Thyroid gland (tissue), 4 donors: ENCODE measurements at regions not wholly inside any gene's neighbourhood (a gene's known extent, or its start where the extent isn't known, plus 50 kb on each side); places are given as distances from the start of the nearest gene placed in this dataset.

ENCODE experiments used
- DNase-seq, 2 donors: peaks; one replicate each; pipeline ENCODE4 v3.0.0-alpha.2; 2019
- H3K27ac ChIP-seq, 3 donors: fragments of 200-600 bp; sonication (generic); 1 replicate in 2 of 3; 2 replicates in 1 of 3; pipeline ENCODE4 v1.5.1; 2016 to 2019; ENCODE audit warnings: mild to moderate bottlenecking in 1 of 3, moderate library complexity in 1 of 3
- H3K27me3 ChIP-seq: fragments of 200-600 bp; sonication (generic); one replicate; pipeline ENCODE4 v1.5.1; 2019
- H3K36me3 ChIP-seq, 2 donors: fragments of 200-600 bp; sonication (generic); one replicate each; pipeline ENCODE4 v1.5.1; 2016 to 2019
- H3K4me1 ChIP-seq, 2 donors: fragments of 200-600 bp; sonication (generic); one replicate each; pipeline ENCODE4 v1.5.1; 2017 to 2019
- H3K4me3 ChIP-seq, 3 donors: fragments of 200-600 bp; sonication (generic); replicated peaks in 1 of 3; 1 replicate in 2 of 3; 2 replicates in 1 of 3; pipeline ENCODE4 v1.5.1; 2016; ENCODE audit warnings: mild to moderate bottlenecking in 1 of 3
- H3K9me3 ChIP-seq: fragments of 200-600 bp; sonication (generic); one replicate; pipeline ENCODE4 v1.5.1; 2017
- POLR2A ChIP-seq, 2 donors: fragments of 450-650 bp; IDR thresholded peaks; one replicate each; pipeline ENCODE4 v1.6.1; 2017; ENCODE audit warnings: antibody characterized with exemption in 2 of 2, mild to moderate bottlenecking in 2 of 2, moderate library complexity in 1 of 2
- WGBS, 2 donors: methylation state at CpG; one replicate each; pipeline ENCODE4 v1.1.5; 2017; 5-methylcytosine and 5-hydroxymethylcytosine counted together
- intact Hi-C: fragments of 100-400 bp; cut with DNase I; formaldehyde crosslinking; loops from one replicate; pipeline ENCODE4 v1.15.1; 2023
- TF ChIP-seq, protein P1 (sequence below), 6 experiments: fragments of 200-600 bp in 3 of 6; fragments of 450-650 bp in 3 of 6; sonication (generic) in 3 of 6; IDR thresholded peaks; one replicate each; pipeline ENCODE4 v1.5.1; 2016 to 2019; ENCODE audit warnings: antibody characterized with exemption in 6 of 6, mild to moderate bottlenecking in 2 of 6, inconsistent platforms in 1 of 6, moderate library complexity in 1 of 6

DNA sequence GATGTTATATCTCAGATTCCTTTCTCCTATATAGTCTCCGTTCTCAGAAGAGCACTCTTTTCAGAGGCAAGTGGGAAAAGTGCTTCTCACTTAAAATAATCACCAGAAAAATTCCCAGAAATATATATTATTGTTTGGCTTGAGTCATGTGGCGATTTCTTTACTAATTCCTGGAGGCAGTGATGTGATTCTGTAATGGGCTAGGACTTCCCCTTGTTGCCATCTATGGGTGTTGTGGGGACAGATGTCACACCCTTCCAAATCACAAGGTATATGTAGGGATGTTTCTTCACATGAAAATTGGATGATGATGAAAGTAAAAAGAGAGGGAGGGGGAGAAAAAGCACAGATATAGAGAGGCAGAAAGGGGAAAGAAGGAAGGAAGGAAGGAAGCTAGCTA lies 553.4 kb downstream of the PPP4R3C start:
- intact Hi-C loops, result no loop called here
- H3K27me3 ChIP-seq, result no peaks in the 10 kb centered on the region
- H3K4me3 ChIP-seq, result no peak overlapping the region
- H3K36me3 ChIP-seq, result no peaks in the 10 kb centered on the region
- no peak overlapping the region for H3K27ac ChIP-seq
- no peaks in the 10 kb centered on the region for H3K4me1 ChIP-seq
- DNase-seq, result no peak
- H3K9me3 ChIP-seq, result no peaks in the 10 kb centered on the region
- 67 to 69% methylated on average over 2 of the region's 2 CpGs for whole genome bisulfite sequencing, 2 donors
- no peak for TF ChIP-seq POLR2A (IDR thresholded peaks at IDR 0.05)
- TF ChIP-seq, protein P1, sequence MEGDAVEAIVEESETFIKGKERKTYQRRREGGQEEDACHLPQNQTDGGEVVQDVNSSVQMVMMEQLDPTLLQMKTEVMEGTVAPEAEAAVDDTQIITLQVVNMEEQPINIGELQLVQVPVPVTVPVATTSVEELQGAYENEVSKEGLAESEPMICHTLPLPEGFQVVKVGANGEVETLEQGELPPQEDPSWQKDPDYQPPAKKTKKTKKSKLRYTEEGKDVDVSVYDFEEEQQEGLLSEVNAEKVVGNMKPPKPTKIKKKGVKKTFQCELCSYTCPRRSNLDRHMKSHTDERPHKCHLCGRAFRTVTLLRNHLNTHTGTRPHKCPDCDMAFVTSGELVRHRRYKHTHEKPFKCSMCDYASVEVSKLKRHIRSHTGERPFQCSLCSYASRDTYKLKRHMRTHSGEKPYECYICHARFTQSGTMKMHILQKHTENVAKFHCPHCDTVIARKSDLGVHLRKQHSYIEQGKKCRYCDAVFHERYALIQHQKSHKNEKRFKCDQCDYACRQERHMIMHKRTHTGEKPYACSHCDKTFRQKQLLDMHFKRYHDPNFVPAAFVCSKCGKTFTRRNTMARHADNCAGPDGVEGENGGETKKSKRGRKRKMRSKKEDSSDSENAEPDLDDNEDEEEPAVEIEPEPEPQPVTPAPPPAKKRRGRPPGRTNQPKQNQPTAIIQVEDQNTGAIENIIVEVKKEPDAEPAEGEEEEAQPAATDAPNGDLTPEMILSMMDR (IDR thresholded peaks at IDR 0.05), result no peak

DNA sequence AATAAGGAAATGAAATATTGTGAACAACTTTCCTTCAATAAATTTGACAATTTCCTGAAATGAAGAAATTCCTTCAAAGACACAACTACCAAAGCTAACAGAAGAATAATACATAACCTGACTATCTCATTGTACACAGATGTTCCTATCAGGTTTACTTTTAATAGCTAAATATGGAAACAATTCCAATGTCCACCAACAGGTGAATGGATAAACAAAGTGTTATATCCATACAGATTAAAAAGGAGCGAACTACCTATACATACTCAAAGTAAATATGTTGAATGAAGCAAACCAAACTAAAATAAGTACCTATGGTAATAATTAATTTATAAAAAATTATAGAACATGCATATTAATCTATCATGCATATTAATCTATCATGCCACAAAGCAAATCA lies 554.9 kb downstream of the PPP4R3C start:
- no peak for DNase-seq
- TF ChIP-seq POLR2A (IDR thresholded peaks at IDR 0.05), result no peak
- TF ChIP-seq, protein P1 (IDR thresholded peaks at IDR 0.05), result no peak
- WGBS, 2 donors, result 90 to 94% methylated on average over 1 of the region's 1 CpG
- intact Hi-C loops, result no loop called here
- Histone ChIP-seq H3K27me3 (no peaks in the 10 kb centered on the region), H3K4me3 (no peak overlapping the region), H3K36me3 (no peaks in the 10 kb centered on the region), H3K27ac (no peak overlapping the region), H3K4me1 (no peaks in the 10 kb centered on the region), H3K9me3 (no peaks in the 10 kb centered on the region)

DNA sequence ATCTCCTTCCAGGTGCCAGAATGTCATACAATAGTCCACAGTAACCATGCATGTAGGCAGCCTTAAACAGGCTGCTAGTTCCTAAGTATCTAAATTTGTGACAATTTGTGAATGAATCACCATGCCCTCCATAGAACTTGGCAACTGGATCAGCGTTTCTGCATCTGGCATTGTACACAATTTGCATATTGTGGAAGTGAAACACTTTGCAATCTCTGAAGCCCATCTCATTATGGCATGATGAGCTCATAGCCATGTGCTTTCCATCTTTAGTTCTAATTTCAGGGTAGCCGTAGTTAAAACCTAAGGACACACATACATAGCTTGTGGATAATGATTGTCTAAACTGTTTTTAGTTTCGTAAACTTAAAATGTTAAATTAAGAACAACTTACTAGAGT lies 573.6 kb downstream of the PPP4R3C start:
- Histone ChIP-seq H3K4me1 (no peaks in the 10 kb centered on the region), H3K9me3 (no peaks in the 10 kb centered on the region), H3K4me3 (no peak overlapping the region), H3K27me3 (no peaks in the 10 kb centered on the region), H3K36me3 (no peaks in the 10 kb centered on the region), H3K27ac (no peak overlapping the region)
- no peak for DNase-seq
- intact Hi-C loops, result no loop called here
- no peak for TF ChIP-seq POLR2A (IDR thresholded peaks at IDR 0.05)
- TF ChIP-seq, protein P1 (IDR thresholded peaks at IDR 0.05), result no peak
- 85 to 86% methylated on average over 3 of the region's 3 CpGs for WGBS, 2 donors

DNA sequence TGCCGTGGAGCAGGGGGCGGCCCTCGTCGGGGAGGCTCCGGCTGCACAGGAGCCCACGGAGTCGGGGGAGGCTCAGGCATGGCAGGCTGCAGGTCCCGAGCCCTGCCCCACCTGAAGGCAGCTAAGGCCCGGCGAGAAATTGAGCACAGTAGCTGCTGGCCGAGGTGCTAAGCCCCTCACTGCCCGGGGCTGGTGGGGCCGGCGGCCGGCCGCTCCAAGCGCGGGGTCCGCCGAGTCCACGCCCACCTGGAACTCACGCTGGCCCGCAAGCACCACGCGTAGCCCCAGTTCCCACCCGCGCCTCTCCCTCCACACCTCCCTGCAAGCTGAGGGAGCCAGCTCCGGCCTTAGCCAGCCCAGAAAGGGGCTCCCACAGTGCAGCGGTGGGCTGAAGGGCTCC lies 589.4 kb downstream of the PPP4R3C start:
- intact Hi-C loops, result no loop called here
- DNase-seq, result no peak
- no peak overlapping the region for H3K27ac ChIP-seq
- WGBS, 2 donors, result 100% methylated on average over 1 of the region's 29 CpGs; no CpG with 5 or more reads in 1 of the 2 donors
- H3K4me1 ChIP-seq, result no peaks in the 10 kb centered on the region
- H3K36me3 ChIP-seq, result no peaks in the 10 kb centered on the region
- TF ChIP-seq POLR2A (IDR thresholded peaks at IDR 0.05), result no peak
- TF ChIP-seq, protein P1 (IDR thresholded peaks at IDR 0.05), result no peak
- no peak overlapping the region for H3K4me3 ChIP-seq
- H3K27me3 ChIP-seq, result no peaks in the 10 kb centered on the region
- H3K9me3 ChIP-seq, result no peaks in the 10 kb centered on the region

DNA sequence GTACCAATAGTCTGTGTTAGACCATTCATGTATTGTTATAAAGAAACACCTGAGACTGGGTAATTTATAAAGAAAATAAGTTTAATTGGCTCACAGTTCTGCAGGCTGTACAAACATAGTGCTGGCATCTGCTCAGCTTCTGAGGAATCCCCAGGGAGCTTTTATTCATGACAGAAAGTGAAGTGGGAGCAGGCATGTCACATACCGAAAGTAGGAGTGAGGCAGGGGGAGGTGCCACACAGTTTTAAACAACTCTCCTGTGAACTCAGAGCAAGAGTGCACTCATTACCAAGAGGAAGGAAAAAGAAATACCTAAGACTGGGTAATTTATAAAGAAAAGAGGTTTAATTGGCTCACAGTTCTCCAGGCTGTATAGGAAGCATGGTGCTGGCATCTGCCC lies 591.2 kb downstream of the PPP4R3C start:
- DNase-seq, result no peak
- intact Hi-C loops, result no loop called here
- WGBS, 2 donors, result 72 to 90% methylated on average over 1 of the region's 1 CpG
- no peaks in the 10 kb centered on the region for H3K4me1 ChIP-seq
- no peaks in the 10 kb centered on the region for H3K36me3 ChIP-seq
- H3K27ac ChIP-seq, result no peak overlapping the region
- H3K9me3 ChIP-seq, result no peaks in the 10 kb centered on the region
- H3K27me3 ChIP-seq, result no peaks in the 10 kb centered on the region
- no peak overlapping the region for H3K4me3 ChIP-seq
- TF ChIP-seq, protein P1 (IDR thresholded peaks at IDR 0.05), result no peak
- no peak for TF ChIP-seq POLR2A (IDR thresholded peaks at IDR 0.05)
